Nephron progenitor cell (in vitro differentiated cells): ENCODE measurements at regions not wholly inside any gene's neighbourhood (a gene's known extent, or its start where the extent isn't known, plus 50 kb on each side); places are given as distances from the start of the nearest gene placed in this dataset.
"Not testable (repeated sequence)": the region's sequence is repeated elsewhere in the genome, so short reads cannot be mapped to it uniquely, and the experiment has no call there.

Experiments used
- DNase-seq: peaks from one replicate; pipeline ENCODE4 v3.0.0; 2021
- H3K27ac Mint-ChIP-seq: 2 replicates; pipeline ENCODE4 v1.8.0; 2021; ENCODE audit warnings: mild to moderate bottlenecking, moderate library complexity, mixed read lengths
- H3K27me3 Mint-ChIP-seq: 2 replicates; pipeline ENCODE4 v1.8.0; 2021; ENCODE audit warnings: mild to moderate bottlenecking, low read depth, mixed read lengths; ENCODE audit not compliant: poor library complexity
- H3K36me3 Mint-ChIP-seq: 2 replicates; pipeline ENCODE4 v1.8.0; 2021; ENCODE audit warnings: low read depth, mixed read lengths
- H3K4me1 Mint-ChIP-seq: 2 replicates; pipeline ENCODE4 v1.8.0; 2021; ENCODE audit warnings: mixed read lengths
- H3K4me3 Mint-ChIP-seq: 2 replicates; pipeline ENCODE4 v1.8.0; 2021; ENCODE audit warnings: mild to moderate bottlenecking, moderate library complexity, mixed read lengths
- H3K9me3 Mint-ChIP-seq: 2 replicates; pipeline ENCODE4 v1.8.0; 2021; ENCODE audit warnings: mild to moderate bottlenecking, moderate library complexity, mixed read lengths
- CTCF ChIP-seq: fragments of 200-600 bp; sonication (generic); IDR thresholded peaks from 2 replicates; pipeline ENCODE4 v1.5.0; 2021; ENCODE audit warnings: antibody characterized with exemption

DNA sequence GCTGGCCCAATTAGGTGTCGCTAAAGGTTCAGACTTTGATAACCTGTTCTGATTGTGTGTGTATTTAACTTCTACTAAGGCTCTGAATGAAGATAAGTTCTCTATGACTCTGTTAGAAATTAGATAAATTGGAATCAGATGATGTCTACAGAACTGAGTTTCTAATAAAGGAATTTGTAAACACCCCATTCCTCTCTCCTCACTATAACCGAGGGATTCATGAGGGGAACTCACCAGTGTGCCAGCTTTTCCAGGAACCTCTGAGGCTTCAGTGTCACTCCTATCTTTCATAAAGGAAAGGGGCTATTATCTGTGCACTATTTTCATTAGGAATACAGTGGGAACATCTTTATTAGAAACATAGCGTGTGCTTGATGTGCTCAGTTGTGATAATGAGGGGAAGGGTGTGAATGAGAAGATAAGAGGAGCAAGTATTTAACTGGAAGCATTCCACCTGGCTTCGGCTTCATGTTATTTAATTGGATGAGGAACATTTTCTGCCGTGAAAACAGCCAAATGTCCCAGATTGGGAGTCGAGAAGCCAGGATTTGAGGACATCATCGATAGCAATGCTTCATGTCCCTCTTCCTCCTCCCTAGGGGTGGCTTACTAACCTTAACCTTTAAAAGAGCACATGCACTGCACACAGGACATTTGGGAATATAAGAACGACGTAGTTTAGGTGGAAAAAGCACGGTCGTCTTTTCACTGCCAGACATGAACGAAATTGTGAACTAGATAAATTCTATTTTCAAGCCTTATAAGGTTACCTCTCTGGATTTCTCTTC is 84.8 kb upstream of the TCF4 start:
- Mint-ChIP-seq H3K27ac (no peak overlapping the region), H3K4me1 (no peaks in the 10 kb centered on the region), H3K27me3 (peaks cover 4% of the 10 kb centered on the region), H3K36me3 (no peaks in the 10 kb centered on the region), H3K9me3 (peaks cover 31% of the 10 kb centered on the region), H3K4me3 (no peak overlapping the region)
- TF ChIP-seq CTCF = no peak
- DNase-seq = no peak

- TF ChIP-seq CTCF = no peak
- H3K27me3 Mint-ChIP-seq = peaks cover 3% of the 10 kb centered on the region
- no peak overlapping the region for H3K27ac Mint-ChIP-seq
- peaks cover 18% of the 10 kb centered on the region for H3K9me3 Mint-ChIP-seq
- H3K4me3 Mint-ChIP-seq = no peak overlapping the region
- H3K36me3 Mint-ChIP-seq = no peaks in the 10 kb centered on the region
- no peak for DNase-seq
- H3K4me1 Mint-ChIP-seq = no peaks in the 10 kb centered on the region
Observed at GRCh38 chr18:55665506-55665905, 77.5 kb upstream of the TCF4 start.

DNA sequence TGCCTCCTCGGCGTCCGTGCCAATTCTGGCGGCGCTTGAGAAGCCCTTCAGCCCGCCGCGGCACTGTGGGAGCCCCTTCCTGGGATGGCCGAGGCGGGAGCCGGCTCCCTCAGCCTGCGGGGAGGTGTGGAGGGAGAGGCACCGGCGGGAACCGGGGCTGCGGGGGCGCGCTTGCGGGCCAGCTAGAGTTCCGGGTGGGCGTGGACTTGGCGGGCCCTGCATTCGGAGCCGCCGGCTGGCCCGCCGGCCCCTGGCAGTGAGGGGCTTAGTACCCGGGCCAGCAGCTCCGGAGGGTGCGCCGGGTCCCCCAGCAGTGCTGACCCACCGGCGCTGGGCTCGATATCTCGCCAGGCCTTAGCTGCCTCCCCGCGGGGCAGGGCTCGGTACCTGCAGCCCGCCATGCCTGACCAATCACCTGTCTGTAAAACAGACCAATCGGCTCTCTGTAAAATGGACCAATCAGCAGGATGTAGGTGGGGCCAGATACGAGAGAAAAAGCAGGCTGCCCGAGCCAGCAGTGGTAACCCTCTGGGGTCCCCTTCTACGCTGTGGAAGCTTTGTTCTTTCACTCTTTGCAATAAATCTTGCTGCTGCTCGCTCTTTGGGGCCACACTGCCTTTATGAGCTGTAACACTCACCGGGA is 76.9 kb upstream of the TCF4 start:
- H3K4me1 Mint-ChIP-seq, H3K4me3 Mint-ChIP-seq, DNase-seq, H3K27me3 Mint-ChIP-seq, H3K27ac Mint-ChIP-seq, H3K36me3 Mint-ChIP-seq: not testable (repeated sequence)
- H3K9me3 Mint-ChIP-seq = peaks cover 18% of the 10 kb centered on the region

- DNase-seq = no peak
- H3K36me3 Mint-ChIP-seq = no peaks in the 10 kb centered on the region
- no peaks in the 10 kb centered on the region for H3K4me1 Mint-ChIP-seq
- peaks cover 3% of the 10 kb centered on the region for H3K27me3 Mint-ChIP-seq
- H3K9me3 Mint-ChIP-seq = peaks cover 18% of the 10 kb centered on the region
- H3K27ac Mint-ChIP-seq = no peak overlapping the region
- no peak overlapping the region for H3K4me3 Mint-ChIP-seq
- TF ChIP-seq CTCF = no peak
Observed at GRCh38 chr18:55663891-55664290, 75.9 kb upstream of the TCF4 start.

DNA sequence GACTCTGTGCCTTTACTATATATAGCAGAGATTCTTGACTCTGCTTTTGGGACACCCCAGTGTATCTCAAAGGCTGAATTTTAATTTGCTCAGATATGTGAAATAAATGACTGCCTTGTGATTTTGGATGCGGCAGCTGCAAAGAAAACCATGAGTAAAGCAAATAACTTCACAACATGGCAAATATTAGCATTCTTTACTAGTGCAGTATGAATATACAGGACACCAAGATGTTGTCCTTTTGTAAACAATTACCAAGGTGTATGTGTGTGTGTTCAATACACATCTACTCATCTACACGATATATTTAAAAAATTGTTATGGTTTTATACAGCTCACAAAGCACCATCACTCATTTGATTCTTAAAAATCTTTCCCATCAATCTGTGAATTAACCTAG is 70.6 kb upstream of the TCF4 start:
- Mint-ChIP-seq H3K27ac (no peak overlapping the region), H3K36me3 (no peaks in the 10 kb centered on the region), H3K4me1 (no peaks in the 10 kb centered on the region), H3K27me3 (peaks cover 3% of the 10 kb centered on the region), H3K4me3 (no peak overlapping the region), H3K9me3 (no peaks in the 10 kb centered on the region)
- no peak for DNase-seq
- TF ChIP-seq CTCF = no peak

GRCh38 chr18:55657572-55658331 is 69.8 kb upstream of the TCF4 start:
- no peaks in the 10 kb centered on the region for H3K4me1 Mint-ChIP-seq
- H3K27ac Mint-ChIP-seq = no peak overlapping the region
- DNase-seq = no peak
- H3K4me3 Mint-ChIP-seq = no peak overlapping the region
- H3K36me3 Mint-ChIP-seq = no peaks in the 10 kb centered on the region
- peaks cover 3% of the 10 kb centered on the region for H3K27me3 Mint-ChIP-seq
- no peaks in the 10 kb centered on the region for H3K9me3 Mint-ChIP-seq
- no peak for TF ChIP-seq CTCF
